ENCODE measurements at regions not wholly inside any gene's neighbourhood (a gene's known extent, or its start where the extent isn't known, plus 50 kb on each side); places are given as distances from the start of the nearest gene placed in this dataset.

GRCh38 chrX:10028283-10029104 is 61.3 kb downstream of the CLDN34 start:
- DNase-seq (ENCODE audit: low read depth) = no peak
- ChIA-PET POLR2A (no interaction called here), CTCF (no interaction called here)
- TF ChIP-seq, protein P1, sequence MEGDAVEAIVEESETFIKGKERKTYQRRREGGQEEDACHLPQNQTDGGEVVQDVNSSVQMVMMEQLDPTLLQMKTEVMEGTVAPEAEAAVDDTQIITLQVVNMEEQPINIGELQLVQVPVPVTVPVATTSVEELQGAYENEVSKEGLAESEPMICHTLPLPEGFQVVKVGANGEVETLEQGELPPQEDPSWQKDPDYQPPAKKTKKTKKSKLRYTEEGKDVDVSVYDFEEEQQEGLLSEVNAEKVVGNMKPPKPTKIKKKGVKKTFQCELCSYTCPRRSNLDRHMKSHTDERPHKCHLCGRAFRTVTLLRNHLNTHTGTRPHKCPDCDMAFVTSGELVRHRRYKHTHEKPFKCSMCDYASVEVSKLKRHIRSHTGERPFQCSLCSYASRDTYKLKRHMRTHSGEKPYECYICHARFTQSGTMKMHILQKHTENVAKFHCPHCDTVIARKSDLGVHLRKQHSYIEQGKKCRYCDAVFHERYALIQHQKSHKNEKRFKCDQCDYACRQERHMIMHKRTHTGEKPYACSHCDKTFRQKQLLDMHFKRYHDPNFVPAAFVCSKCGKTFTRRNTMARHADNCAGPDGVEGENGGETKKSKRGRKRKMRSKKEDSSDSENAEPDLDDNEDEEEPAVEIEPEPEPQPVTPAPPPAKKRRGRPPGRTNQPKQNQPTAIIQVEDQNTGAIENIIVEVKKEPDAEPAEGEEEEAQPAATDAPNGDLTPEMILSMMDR (IDR thresholded peaks at IDR 0.05; ENCODE audit: insufficient read depth, low read depth, low read length) = no peak
- no peak overlapping the region for H3K4me3 ChIP-seq (ENCODE audit: low read depth, low read length)
- 0 out of 2 replicates have a peak, but pooled peaks cover 2% of the 10 kb centered on the region for H3K36me3 ChIP-seq (ENCODE audit: control insufficient read depth, insufficient read depth, low read length)
- H3K27me3 ChIP-seq (ENCODE audit: control insufficient read depth, insufficient read depth, low read length) = no peaks in the 10 kb centered on the region

DNA sequence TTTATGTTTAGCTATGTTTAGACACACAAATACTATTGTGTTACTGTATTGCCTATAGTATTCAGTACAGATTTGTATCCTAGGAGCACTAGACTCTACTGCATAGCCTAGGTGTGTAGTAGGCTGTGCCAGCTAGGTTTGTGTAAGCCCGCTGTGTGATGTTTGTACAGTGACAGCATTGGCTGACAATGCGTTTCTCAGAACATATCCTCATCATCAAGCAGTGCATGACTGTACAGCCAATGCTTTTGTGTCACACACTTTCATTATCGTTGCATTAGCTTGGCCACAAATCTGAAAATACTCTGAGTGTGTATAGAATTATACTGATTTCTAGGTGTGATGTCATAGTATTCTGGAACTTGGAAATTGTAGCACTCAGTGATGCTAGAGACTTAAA is 63.4 kb downstream of the CLDN34 start:
- 0 out of 2 replicates have a peak, but pooled peaks cover 2% of the 10 kb centered on the region for H3K36me3 ChIP-seq (ENCODE audit: control insufficient read depth, insufficient read depth, low read length)
- POLR2A ChIA-PET = no interaction called here
- H3K4me3 ChIP-seq (ENCODE audit: low read depth, low read length) = no peak overlapping the region
- H3K27me3 ChIP-seq (ENCODE audit: control insufficient read depth, insufficient read depth, low read length) = no peaks in the 10 kb centered on the region
- no peak for DNase-seq (ENCODE audit: low read depth)
- TF ChIP-seq, protein P1 (IDR thresholded peaks at IDR 0.05; ENCODE audit: insufficient read depth, low read depth, low read length) = no peak
- CTCF ChIA-PET = interaction anchor here (1.1 kb wide), 1 partner anchor 10 kb away, joined by 3 read pairs; no protein-coding TSS in a partner anchor

- TF ChIP-seq, protein P1 (IDR thresholded peaks at IDR 0.05; ENCODE audit: insufficient read depth, low read depth, low read length) = no peak
- no peak overlapping the region for H3K4me3 ChIP-seq (ENCODE audit: low read depth, low read length)
- no peaks in the 10 kb centered on the region for H3K27me3 ChIP-seq (ENCODE audit: control insufficient read depth, insufficient read depth, low read length)
- ChIA-PET POLR2A (no interaction called here), CTCF (no interaction called here)
- H3K36me3 ChIP-seq (ENCODE audit: control insufficient read depth, insufficient read depth, low read length) = 0 out of 2 replicates have a peak, but pooled peaks cover 2% of the 10 kb centered on the region
- DNase-seq (ENCODE audit: low read depth) = no peak
These were observed 64.6 kb downstream of the CLDN34 start for GRCh38 chrX:10031746-10032145.

DNA sequence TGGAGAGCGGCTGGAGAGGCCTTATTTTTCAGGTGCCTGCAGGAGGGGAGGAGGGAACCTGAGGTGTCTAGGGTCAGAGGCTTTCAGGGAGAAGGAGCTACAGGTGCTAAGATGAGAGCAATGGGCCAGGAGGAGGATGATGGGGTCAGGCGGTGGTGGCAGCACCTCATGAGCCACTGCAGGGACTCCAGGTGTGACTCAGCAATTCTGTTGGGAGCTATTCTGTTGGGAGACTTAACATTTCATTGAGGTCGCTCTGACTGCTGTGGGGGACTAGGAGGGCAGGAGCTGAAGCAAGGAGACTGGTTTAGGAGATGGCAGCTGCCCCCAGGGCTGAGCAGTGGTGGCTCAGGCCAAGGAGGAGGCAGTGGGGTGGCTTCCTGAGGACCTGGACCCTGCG is 65.0 kb downstream of the CLDN34 start:
- POLR2A ChIA-PET = no interaction called here
- TF ChIP-seq, protein P1 (IDR thresholded peaks at IDR 0.05; ENCODE audit: insufficient read depth, low read depth, low read length) = no peak
- no peak for DNase-seq (ENCODE audit: low read depth)
- H3K4me3 ChIP-seq (ENCODE audit: low read depth, low read length) = no peak overlapping the region
- H3K36me3 ChIP-seq (ENCODE audit: control insufficient read depth, insufficient read depth, low read length) = 0 out of 2 replicates have a peak, but pooled peaks cover 2% of the 10 kb centered on the region
- no peaks in the 10 kb centered on the region for H3K27me3 ChIP-seq (ENCODE audit: control insufficient read depth, insufficient read depth, low read length)
- CTCF ChIA-PET = no interaction called here

- H3K4me3 ChIP-seq (ENCODE audit: low read depth, low read length) = no peak overlapping the region
- no peaks in the 10 kb centered on the region for H3K36me3 ChIP-seq (ENCODE audit: control insufficient read depth, insufficient read depth, low read length)
- no peaks in the 10 kb centered on the region for H3K27me3 ChIP-seq (ENCODE audit: control insufficient read depth, insufficient read depth, low read length)
- TF ChIP-seq, protein P1 (IDR thresholded peaks at IDR 0.05; ENCODE audit: insufficient read depth, low read depth, low read length) = no peak
- DNase-seq (ENCODE audit: low read depth) = no peak
- POLR2A ChIA-PET = no interaction called here
- CTCF ChIA-PET = interaction anchor here (0.8 to 1.4 kb wide), 3 partner anchors 12 to 160 kb away, joined by 3 to 5 read pairs (median 4); no protein-coding TSS in a partner anchor
These were observed 66.3 kb downstream of the CLDN34 start for GRCh38 chrX:10033375-10034007.

All from BJ (cell line).